Eye (tissue), 1 donor: ENCODE measurements at regions not wholly inside any gene's neighbourhood (a gene's known extent, or its start where the extent isn't known, plus 50 kb on each side); places are given as distances from the start of the nearest gene placed in this dataset.
A peak's percentile ranks its signal among the peaks of the same experiment; 100 is the strongest.
"Not testable (repeated sequence)": the region's sequence is repeated elsewhere in the genome, so short reads cannot be mapped to it uniquely, and the experiment has no call there.

Experiments used
- DNase-seq: peaks from one replicate; pipeline ENCODE4 v3.0.0-alpha.2; 2015

- no peak for DNase-seq
Measured at GRCh38 chr6:168169624-168170023, 90.6 kb upstream of the FRMD1 start.

GRCh38 chr6:168168936-168169335 lies 89.9 kb upstream of the FRMD1 start:
- not testable (repeated sequence) for DNase-seq

GRCh38 chr6:168168330-168168729 lies 89.3 kb upstream of the FRMD1 start:
- not testable (repeated sequence) for DNase-seq

- no peak for DNase-seq
Measured at GRCh38 chr6:168167431-168168315, 88.7 kb upstream of the FRMD1 start.

- no peak for DNase-seq
Measured at GRCh38 chr6:168166627-168167026, 87.6 kb upstream of the FRMD1 start.

- DNase-seq = no peak
Measured at GRCh38 chr6:168165891-168166290, 86.9 kb upstream of the FRMD1 start.

- DNase-seq = no peak
Measured at GRCh38 chr6:168165373-168165772, 86.4 kb upstream of the FRMD1 start.

GRCh38 chr6:168164462-168165061 lies 85.5 kb upstream of the FRMD1 start:
- no peak for DNase-seq

GRCh38 chr6:168163096-168163731 lies 84.2 kb upstream of the FRMD1 start:
- DNase-seq = peak; percentile 80

- no peak for DNase-seq
Measured at GRCh38 chr6:168162366-168162765, 83.4 kb upstream of the FRMD1 start.

- no peak for DNase-seq
Measured at GRCh38 chr6:168161371-168161750, 82.3 kb upstream of the FRMD1 start.

- DNase-seq = no peak
Measured at GRCh38 chr6:168160506-168161370, 81.7 kb upstream of the FRMD1 start.

GRCh38 chr6:168159506-168159905 lies 80.5 kb upstream of the FRMD1 start:
- DNase-seq = no peak

GRCh38 chr6:168158980-168159349 lies 80.0 kb upstream of the FRMD1 start:
- no peak for DNase-seq

- DNase-seq = peak; percentile 69
Measured at GRCh38 chr6:168158213-168158979, 79.4 kb upstream of the FRMD1 start.

- DNase-seq = peak; percentile 63
Measured at GRCh38 chr6:168157272-168158212, 78.5 kb upstream of the FRMD1 start.

- DNase-seq = no peak
Measured at GRCh38 chr6:168156742-168157265, 77.8 kb upstream of the FRMD1 start.

GRCh38 chr6:168155821-168156741 lies 77.1 kb upstream of the FRMD1 start:
- no peak for DNase-seq

- DNase-seq = no peak
Measured at GRCh38 chr6:168155193-168155592, 76.2 kb upstream of the FRMD1 start.
